DOHH2 (cell line): ENCODE measurements at regions not wholly inside any gene's neighbourhood (a gene's known extent, or its start where the extent isn't known, plus 50 kb on each side); places are given as distances from the start of the nearest gene placed in this dataset.

Experiments
- CTCF ChIP-seq: fragments of 200-600 bp; sonication (generic); IDR thresholded peaks from one replicate; pipeline ENCODE4 v1.5.1; 2014; ENCODE audit warnings: antibody characterized with exemption, mild to moderate bottlenecking, low read depth, low read length; ENCODE audit not compliant: poor library complexity, severe bottlenecking
- EZH2phosphoT487 ChIP-seq: fragments of 200-600 bp; sonication (generic); IDR thresholded peaks from 2 replicates; pipeline ENCODE4 v1.6.1; 2017; ENCODE audit warnings: borderline replicate concordance, mild to moderate bottlenecking, antibody characterized with exemption, low read length, moderate library complexity, mixed read lengths

GRCh38 chr22:42328130-42328783 lies 57.8 kb upstream of the TCF20 start:
- TF ChIP-seq CTCF (no peak), EZH2phosphoT487 (no peak)
